GM18498 (cell line): ENCODE measurements at regions not wholly inside any gene's neighbourhood (a gene's known extent, or its start where the extent isn't known, plus 50 kb on each side); places are given as distances from the start of the nearest gene placed in this dataset.
A peak's percentile ranks its signal among the peaks of the same experiment; 100 is the strongest.

ENCODE experiments used
- ATAC-seq: cut with Tn5 transposase; IDR thresholded peaks from one replicate; pipeline ENCODE4 v1.9.1; 2021; ENCODE audit warnings: mild to moderate bottlenecking, moderate library complexity; ENCODE audit not compliant: unreplicated experiment

DNA sequence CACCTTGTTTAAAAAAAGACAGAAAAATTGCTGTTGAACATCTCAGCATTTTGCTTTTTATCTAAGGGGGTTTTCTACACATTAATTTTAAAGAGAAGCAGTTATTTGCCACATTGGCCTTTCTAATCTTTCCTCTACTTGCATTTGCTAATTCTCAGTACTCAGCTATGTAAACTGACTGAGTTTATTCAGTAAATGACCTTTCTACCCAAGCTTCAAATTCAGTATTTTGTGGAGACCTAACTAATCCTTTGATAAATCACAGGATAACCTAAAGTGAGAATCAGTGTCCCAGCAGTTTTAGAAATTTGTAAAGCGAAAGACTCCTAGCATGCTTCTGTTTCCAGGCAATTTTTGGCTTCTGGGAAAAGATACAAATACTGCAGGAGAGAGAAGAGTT, 288.4 kb downstream of the ASXL3 start:
- ATAC-seq = no peak

- no peak for ATAC-seq
Measured at GRCh38 chr18:33863912-33864311, 285.9 kb downstream of the ASXL3 start.

DNA sequence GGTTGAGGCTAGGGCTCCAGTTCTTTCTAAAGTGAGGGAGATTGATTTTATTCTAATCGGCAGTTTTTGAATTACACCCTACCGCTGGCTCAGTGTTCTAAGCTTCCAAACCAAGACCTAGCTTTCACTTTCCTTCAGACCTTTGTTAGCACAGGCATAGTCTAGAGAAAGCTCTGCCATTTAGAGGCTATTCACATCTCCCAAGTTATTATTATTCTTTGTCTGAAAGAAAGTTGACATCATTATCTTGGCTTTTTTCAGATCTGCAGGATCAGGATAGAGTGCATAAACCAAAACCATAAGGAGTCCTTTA, 276.8 kb downstream of the ASXL3 start:
- ATAC-seq = no peak

DNA sequence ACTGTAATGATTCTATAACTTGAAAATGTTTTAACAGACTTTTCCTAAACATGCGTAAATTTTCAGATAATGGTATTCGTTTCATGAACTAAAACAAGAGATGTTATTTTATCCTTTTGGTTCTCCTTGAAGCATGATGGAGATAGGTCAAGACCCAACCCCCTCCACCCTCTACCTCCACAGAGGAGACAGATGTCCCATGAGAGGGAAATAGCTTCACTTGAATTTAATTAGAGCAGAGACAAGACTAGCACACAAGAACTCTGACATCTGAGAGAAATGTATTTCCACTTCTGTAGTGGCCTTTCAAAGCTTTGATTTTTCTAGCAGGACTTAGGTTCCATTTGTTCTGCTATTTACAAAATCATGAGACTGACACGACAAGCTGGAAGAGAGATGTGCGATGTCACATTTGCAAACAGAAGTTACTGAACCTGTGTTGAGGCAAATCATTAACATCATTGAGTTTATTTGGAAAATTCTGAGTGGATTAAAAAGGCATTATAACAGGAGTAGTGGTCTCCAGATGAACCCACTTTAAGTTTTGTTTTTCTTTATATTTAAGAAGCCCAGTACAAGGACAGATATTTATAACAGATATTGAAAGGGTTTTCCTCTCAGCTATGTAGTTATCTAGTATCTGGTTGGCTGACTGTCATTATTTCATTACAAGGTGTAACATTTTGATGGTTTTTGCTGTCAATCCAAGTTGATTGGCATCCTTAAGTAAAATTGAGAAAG, 276.2 kb downstream of the ASXL3 start:
- ATAC-seq = no peak

DNA sequence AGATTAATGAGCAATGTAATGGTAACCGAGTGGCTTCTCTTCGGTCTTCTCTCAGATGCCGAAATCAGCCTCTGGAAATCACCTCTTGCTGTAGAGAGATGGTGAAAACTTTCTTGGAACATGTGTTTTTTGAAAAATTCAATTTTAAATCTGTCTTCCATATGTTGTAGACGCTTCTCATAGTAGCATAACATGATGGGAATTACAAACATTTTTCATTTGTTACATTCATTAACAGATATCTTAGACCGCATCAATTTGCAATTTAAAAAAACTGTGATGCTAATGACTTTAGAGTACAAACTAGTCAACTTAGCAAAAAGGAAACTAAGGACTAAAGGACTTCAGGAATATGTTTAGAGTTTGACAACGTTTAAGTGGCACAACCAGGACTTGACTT, 275.2 kb downstream of the ASXL3 start:
- ATAC-seq = no peak

DNA sequence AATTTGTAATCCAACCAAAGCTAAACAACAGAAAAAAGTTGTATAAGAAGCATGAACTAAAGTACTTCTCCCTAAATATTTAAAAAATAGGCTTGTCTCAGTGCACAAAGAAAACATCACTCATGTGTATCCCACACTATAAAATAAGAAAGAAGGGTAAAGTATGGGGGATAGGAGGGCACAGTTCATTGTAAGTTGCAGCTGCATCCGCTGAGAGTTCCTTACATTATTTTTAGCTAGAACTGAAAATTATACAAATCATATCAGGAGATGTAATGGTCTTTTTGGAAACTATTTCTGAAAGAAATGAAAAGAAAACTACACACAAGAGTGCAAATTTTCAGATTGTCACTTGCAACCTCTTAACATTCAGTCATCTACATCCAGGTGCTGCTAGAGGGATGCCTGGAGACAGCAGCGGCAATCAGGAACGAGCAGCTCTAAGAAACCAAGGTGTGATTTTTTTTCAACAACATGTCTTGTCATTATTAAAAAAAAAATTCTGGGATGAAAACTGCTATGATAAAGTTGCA, 273.6 kb downstream of the ASXL3 start:
- no peak for ATAC-seq

GRCh38 chr18:33849731-33850130, 271.7 kb downstream of the ASXL3 start:
- ATAC-seq = no peak

DNA sequence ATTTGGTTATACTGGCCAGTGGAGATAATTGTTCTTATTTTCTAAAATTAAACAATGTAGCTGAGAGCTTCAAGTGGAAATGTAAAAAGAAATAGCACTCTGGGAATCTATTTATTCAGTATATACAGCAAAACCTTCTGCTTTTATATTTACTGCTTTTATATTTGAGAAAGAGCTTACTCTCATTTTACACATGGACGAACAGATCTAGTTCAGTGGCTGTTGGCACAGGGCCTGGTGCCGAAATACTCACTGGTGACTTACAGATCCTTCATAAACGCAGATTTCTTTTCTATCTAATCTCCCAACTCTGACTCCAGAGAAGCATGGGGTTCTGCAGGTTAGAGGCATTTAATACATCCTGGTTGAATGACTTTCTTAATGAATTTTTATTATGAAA, 266.2 kb downstream of the ASXL3 start:
- ATAC-seq = no peak

DNA sequence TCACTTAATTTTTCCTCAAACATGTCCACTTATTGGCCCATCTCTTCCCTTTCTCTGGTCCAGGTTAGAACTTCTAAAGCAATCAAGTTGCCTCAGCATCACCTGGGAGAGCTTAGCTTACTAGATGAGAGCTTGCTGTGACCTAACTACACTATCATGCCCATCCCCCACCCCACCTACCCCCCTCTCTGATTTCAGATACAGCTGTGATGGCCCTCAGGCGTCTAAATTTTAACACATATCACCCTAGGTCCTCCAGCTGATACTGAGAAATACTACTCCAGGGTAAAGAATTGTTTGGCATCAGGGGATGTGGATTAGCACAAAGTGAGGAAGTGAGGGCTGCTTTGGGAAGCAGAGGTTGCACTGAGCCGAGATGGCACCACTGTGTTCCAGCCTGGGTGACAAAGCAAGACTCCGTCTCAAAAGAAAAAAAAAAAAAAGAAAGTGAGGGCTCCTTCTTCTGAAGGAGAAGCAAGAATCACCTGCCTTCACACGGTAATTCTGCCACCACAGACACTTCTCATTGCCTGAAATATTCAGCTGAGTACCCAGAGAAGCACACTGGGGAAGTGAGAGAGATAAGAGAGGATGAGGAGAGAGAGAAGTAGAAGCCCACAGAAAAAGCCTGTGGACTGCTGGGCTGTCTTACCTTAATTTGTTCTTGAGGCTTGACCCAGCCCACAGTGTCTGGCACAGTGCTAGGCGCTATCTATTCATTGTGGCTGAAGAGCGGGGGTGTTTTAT, 263.4 kb downstream of the ASXL3 start:
- ATAC-seq = no peak

GRCh38 chr18:33840212-33840593, 262.2 kb downstream of the ASXL3 start:
- no peak for ATAC-seq

GRCh38 chr18:33839452-33840211, 261.6 kb downstream of the ASXL3 start:
- ATAC-seq = peak; percentile 64

GRCh38 chr18:33838054-33838453, 260.0 kb downstream of the ASXL3 start:
- ATAC-seq = no peak

DNA sequence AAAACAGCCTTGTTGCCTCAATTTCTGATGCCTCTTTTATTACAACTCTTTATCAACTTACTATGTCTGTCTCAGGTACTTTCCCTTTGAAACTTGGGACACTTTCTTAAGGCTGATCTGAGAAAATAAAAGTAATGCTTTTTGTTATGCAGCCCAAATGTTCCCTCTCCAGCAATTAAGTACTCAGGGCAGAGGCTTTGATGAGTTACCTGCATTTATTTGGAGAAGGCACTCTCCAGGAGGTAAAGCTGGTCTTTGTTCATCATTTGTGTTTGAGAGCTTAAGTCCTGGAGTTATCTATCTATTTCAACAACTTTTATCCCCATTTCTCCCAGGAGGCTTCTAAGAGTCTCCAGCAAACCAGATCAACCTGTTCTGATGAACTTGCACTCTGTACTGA, 259.2 kb downstream of the ASXL3 start:
- no peak for ATAC-seq

- ATAC-seq = no peak
Measured at GRCh38 chr18:33836564-33836963, 258.5 kb downstream of the ASXL3 start.

- no peak for ATAC-seq
Measured at GRCh38 chr18:33835419-33835818, 257.4 kb downstream of the ASXL3 start.

- no peak for ATAC-seq
Measured at GRCh38 chr18:33833842-33834241, 255.8 kb downstream of the ASXL3 start.

DNA sequence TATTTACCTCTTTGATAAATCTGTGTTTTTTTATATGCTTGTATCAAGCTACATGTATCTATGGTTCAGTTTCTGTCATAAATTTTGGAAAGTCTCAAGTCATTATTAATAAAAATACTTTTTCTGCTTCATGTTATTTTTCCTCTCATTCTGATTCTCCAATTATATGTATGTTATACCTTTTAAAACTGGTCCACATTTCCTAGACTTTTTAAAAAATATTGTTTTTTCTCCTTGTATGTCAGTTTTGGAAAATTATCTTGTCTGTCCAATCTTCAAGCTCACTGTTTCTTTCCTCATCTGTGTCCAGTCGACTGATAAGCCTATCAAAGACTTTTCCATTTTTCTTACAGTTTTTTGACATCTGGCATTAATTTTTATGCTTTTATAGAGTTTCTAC, 253.4 kb downstream of the ASXL3 start:
- ATAC-seq = no peak

DNA sequence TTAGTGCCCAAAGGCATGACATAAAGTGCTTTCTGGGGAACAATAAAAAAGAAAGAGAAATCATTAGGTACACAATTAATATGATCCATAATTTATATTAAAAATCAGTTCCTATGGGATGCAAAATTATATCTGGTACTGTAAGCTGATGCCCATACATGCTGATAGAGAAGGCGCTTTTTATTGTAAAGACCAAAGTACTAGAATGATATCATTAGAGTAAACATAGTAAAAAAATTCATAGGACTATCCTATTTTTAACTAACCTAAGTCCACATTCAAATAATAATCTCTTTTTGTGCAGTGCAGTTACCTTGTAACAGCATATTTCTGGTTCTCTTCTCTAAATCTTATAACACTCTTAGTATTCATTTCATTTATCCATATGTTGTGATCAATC, 252.2 kb downstream of the ASXL3 start:
- ATAC-seq = no peak

DNA sequence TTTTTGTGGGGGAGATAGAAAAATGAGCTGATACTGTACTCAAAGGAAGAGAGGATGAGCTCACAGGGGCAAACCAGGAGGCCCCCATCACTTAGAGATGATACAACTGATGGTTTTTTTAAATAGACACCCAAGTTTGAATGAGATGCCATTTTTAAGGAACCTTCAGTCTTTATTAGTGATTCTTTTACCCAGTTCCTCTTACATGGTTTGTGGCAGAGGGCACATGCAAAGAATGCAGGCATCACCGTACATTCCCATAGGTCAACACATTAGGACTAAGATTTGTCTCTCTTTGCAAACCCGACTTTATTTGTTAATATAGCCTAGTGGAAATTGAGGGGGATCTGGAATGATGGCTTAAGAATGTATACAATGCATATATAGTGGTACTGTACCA, 250.9 kb downstream of the ASXL3 start:
- no peak for ATAC-seq

- no peak for ATAC-seq
Measured at GRCh38 chr18:33826151-33826550, 248.1 kb downstream of the ASXL3 start.

DNA sequence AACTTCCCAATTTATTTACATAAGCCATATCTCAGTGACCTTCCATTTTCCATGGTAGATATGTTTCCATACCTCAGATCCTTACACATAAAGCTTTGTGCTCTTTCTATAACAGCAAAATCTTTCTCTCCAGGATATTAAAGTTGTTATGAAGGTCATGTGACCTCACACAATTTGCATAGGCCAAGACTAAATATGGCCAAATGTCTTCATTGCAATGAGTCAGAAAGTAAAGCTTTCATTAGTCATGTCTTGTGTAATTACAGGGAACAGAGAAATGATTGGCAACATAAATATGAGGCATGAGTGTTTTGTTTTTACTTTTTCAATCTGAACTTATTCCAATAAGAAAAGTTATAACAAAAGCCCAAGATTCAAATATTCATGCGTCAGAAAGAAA, 243.5 kb downstream of the ASXL3 start:
- no peak for ATAC-seq
